GM12874 (cell line): ENCODE measurements at regions not wholly inside any gene's neighbourhood (a gene's known extent, or its start where the extent isn't known, plus 50 kb on each side); places are given as distances from the start of the nearest gene placed in this dataset.

ENCODE experiments used
- CTCF ChIP-seq: IDR thresholded peaks from 2 replicates; pipeline ENCODE4 v1.5.1; 2011; ENCODE audit warnings: low read depth, mild to moderate bottlenecking, control low read depth, low read length, moderate library complexity; ENCODE audit not compliant: insufficient read depth

GRCh38 chr1:245059806-245060424 is 94.9 kb upstream of the KIF26B start:
- TF ChIP-seq CTCF, result no peak

DNA sequence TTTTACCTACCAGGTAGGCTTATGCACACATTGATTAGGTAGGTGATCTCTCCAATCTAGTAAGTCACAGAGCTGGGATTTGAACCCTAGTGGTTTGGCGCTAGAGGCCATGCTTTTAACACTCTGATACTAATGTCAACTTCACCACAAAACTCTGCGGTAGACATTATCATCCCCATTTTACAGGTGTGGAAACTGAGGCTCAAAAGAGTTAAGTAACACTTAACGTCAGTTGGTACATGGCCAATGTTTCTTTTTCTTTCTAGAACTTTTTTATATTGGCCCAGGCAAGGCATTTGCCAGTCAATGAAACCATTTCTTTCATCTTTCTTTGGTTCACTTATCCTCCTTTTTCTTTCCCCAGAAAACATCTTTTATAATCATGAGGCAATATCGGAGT is 95.9 kb upstream of the KIF26B start:
- no peak for TF ChIP-seq CTCF

GRCh38 chr1:245058436-245058835 is 96.3 kb upstream of the KIF26B start:
- no peak for TF ChIP-seq CTCF

DNA sequence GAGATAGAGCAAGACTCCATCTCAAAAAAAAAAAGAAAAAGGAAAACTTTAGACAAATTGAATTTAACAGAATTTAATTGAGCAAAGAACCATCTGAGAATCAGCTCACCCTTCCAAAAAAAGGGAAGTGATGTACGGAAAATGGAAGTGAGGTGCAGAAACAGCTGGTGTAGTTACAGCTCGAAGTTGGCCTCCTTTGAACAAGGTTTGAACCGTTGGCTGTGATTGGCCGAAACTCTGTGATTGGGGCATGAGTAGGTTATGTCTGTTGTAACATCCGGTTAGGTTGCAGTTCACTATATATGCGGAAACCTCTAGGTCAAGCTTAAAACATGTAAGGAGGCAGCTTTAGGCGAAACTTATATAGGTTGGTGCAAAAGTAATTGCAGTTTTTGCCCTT is 97.9 kb upstream of the KIF26B start:
- TF ChIP-seq CTCF, result no peak

- no peak for TF ChIP-seq CTCF
Measured at GRCh38 chr1:245055752-245056151, 99.0 kb upstream of the KIF26B start.

DNA sequence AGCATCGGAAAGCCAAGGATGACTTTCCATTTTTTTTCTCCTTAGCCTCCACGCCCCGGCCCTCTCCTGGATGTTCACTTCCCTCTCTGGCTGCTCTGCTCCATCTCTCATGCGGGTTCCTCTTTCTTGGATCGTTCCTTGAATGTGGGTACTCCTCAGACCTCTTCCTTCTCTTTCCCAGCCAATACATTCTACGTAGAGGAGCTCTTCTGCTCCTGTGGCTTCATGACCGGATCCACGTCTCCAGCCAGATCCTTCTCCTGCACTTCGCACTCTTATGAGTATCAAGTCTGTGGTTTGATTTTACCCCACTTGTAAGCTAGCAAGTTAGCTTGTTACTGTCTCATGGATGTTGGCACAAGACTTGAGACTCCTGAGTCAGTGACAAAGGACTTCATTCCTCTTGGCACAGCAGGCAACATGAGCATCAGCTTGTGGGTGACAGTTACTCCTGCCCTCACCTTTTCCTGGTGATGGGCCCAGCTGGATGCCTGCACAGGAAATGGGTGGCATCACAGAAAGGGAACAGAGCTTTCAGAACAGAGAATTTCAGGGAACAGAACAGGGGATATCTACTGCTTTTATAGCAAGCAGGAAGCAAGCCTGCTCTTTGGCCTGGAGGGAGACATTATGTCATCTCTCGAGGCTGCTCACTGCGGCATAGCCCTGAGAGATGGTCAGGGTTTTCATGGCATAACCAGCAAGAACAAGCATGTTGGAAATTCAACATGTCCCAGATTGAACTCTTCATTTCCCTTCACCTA is 100.1 kb upstream of the KIF26B start:
- no peak for TF ChIP-seq CTCF

DNA sequence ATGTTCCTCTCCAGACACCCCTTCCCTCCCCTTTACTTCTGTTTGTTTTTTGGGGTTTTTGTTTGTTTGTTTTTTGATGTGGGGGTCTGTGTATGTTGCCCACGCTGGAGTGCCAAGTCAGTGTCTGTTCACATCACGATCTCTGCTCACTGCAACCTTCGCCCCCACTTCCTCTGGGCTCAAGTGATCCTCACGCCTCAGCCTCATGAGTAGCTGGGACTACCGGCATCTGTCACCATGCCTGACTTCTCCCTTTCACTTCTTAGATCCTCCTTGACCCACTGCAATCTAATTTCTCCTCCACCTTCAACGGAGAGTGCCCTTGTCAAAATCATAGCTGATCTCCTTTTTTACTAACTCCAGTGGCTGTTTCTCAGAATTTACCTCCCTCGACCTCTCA is 100.7 kb upstream of the KIF26B start:
- TF ChIP-seq CTCF, result no peak
